ENCODE measurements at regions not wholly inside any gene's neighbourhood (a gene's known extent, or its start where the extent isn't known, plus 50 kb on each side); places are given as distances from the start of the nearest gene placed in this dataset.
A peak's percentile ranks its signal among the peaks of the same experiment; 100 is the strongest.

- TF ChIP-seq CTCF (IDR thresholded peaks at IDR 0.05) (peak; percentile 0 to 66 (median 49)), POLR2A (IDR thresholded peaks at IDR 0.05) (no peak)
These were observed 144.3 kb upstream of the C1orf21 start for GRCh38 chr1:184242507-184242943.

All from heart left ventricle (tissue), 13 donors.